ENCODE measurements at regions not wholly inside any gene's neighbourhood (a gene's known extent, or its start where the extent isn't known, plus 50 kb on each side); places are given as distances from the start of the nearest gene placed in this dataset.

DNA sequence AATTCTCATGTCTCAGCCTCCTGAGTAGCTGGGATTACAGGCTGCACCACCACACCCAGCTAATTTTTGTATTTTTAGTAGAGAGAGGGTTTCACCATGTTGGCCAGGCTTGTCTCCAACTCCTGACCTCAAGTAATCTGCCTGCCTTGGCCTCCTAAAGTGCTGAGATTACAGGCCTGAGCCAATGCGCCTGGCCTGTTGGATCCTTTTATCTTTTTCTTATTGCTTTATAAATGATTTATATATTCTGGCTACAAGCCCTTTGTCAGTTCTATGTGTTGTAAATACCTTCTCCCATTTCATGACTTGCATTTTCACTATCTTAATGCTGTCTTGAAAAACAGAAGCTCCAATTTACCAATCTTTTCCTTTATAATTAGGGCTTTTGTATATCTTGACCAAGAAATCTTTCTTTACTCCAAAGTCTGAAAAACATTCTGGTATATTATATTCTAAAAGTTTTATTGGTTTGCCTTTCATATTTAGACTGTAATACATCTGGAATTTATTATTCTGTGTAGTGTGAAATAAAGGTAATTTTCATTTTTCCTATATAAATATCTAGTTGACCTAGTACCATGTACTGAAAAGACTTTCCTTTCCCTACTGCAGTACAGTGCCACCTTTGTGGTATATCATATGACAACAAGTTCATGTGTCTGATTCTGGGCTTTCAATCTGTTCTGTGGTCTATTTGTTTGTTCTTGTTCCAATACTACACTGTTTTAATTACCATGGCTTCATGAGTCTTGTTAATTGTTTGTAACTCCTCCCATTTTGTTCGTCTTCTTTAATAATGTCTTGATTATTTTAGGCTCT is 52.9 kb upstream of the RNU6-1 start:
- no peak overlapping the region for H3K4me3 ChIP-seq (ENCODE audit: low read length)
- H3K9me3 ChIP-seq (replicated peaks; ENCODE audit: insufficient read depth, low read length) = no peaks in the 10 kb centered on the region
- H3K27ac ChIP-seq (ENCODE audit: low read length) = no peak overlapping the region
- no peak overlapping the region for H3K4me2 ChIP-seq (ENCODE audit: low read depth, low read length)
- H3K4me1 ChIP-seq (ENCODE audit: low read length) = no peaks in the 10 kb centered on the region
- H3K79me2 ChIP-seq (ENCODE audit: low read length) = no peaks in the 10 kb centered on the region
- H3F3A ChIP-seq (ENCODE audit: insufficient read depth, low read length) = no peaks in the 10 kb centered on the region
- TF ChIP-seq EZH2phosphoT487 (IDR thresholded peaks at IDR 0.05; ENCODE audit: low read length) = no peak
- TF ChIP-seq, protein P1, sequence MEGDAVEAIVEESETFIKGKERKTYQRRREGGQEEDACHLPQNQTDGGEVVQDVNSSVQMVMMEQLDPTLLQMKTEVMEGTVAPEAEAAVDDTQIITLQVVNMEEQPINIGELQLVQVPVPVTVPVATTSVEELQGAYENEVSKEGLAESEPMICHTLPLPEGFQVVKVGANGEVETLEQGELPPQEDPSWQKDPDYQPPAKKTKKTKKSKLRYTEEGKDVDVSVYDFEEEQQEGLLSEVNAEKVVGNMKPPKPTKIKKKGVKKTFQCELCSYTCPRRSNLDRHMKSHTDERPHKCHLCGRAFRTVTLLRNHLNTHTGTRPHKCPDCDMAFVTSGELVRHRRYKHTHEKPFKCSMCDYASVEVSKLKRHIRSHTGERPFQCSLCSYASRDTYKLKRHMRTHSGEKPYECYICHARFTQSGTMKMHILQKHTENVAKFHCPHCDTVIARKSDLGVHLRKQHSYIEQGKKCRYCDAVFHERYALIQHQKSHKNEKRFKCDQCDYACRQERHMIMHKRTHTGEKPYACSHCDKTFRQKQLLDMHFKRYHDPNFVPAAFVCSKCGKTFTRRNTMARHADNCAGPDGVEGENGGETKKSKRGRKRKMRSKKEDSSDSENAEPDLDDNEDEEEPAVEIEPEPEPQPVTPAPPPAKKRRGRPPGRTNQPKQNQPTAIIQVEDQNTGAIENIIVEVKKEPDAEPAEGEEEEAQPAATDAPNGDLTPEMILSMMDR (IDR thresholded peaks at IDR 0.05; ENCODE audit: low read length) = no peak
- TF ChIP-seq EZH2 (optimal IDR thresholded peaks at IDR 0.05; ENCODE audit: low read depth, low read length) = no peak
- no peaks in the 10 kb centered on the region for H3K27me3 ChIP-seq (replicated peaks; ENCODE audit: insufficient read depth, low read length)
- H3K9me2 ChIP-seq (replicated peaks; ENCODE audit: insufficient read depth, low read length) = no peaks in the 10 kb centered on the region
- no peaks in the 10 kb centered on the region for H4K20me1 ChIP-seq (ENCODE audit: insufficient read depth, low read length)
- H2AFZ ChIP-seq (ENCODE audit: low read length) = no peak overlapping the region
- no peak overlapping the region for H3K9ac ChIP-seq (ENCODE audit: low read length)
- DNase-seq = no peak
- no peaks in the 10 kb centered on the region for H3K36me3 ChIP-seq (replicated peaks; ENCODE audit: insufficient read depth, low read length)

DNA sequence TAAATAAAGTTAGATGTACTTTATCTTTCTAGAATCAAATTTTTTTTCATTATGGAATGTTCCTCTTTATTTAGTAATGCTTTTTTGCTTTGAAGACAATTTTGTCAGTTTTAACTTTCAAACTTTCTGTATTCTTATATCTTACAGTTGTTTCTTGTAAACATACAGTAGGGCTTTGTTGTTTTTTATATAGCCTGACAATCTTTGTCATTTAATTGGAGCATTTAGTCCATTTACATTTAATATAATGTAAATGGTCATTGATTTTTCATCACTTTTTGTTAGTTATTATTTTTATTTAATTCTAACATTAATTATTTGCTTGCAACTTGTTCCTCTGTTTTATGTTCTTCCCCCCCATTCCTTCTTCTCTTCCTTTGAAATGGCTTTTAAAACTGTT is 55.4 kb upstream of the RNU6-1 start:
- Histone ChIP-seq H3F3A (ENCODE audit: insufficient read depth, low read length) (no peaks in the 10 kb centered on the region), H3K27me3 (replicated peaks; ENCODE audit: insufficient read depth, low read length) (no peaks in the 10 kb centered on the region), H3K4me3 (ENCODE audit: low read length) (no peak overlapping the region), H3K79me2 (ENCODE audit: low read length) (no peaks in the 10 kb centered on the region), H3K36me3 (replicated peaks; ENCODE audit: insufficient read depth, low read length) (no peaks in the 10 kb centered on the region), H3K9me2 (replicated peaks; ENCODE audit: insufficient read depth, low read length) (no peaks in the 10 kb centered on the region), H3K27ac (ENCODE audit: low read length) (no peak overlapping the region), H3K4me2 (ENCODE audit: low read depth, low read length) (no peak overlapping the region), H3K9me3 (replicated peaks; ENCODE audit: insufficient read depth, low read length) (no peaks in the 10 kb centered on the region), H3K9ac (ENCODE audit: low read length) (no peak overlapping the region), H3K4me1 (ENCODE audit: low read length) (no peaks in the 10 kb centered on the region), H4K20me1 (ENCODE audit: insufficient read depth, low read length) (no peaks in the 10 kb centered on the region), H2AFZ (ENCODE audit: low read length) (no peak overlapping the region)
- TF ChIP-seq, protein P1 (IDR thresholded peaks at IDR 0.05; ENCODE audit: low read length) = no peak
- TF ChIP-seq EZH2phosphoT487 (IDR thresholded peaks at IDR 0.05; ENCODE audit: low read length) (no peak), EZH2 (optimal IDR thresholded peaks at IDR 0.05; ENCODE audit: low read depth, low read length) (no peak)
- DNase-seq = no peak

DNA sequence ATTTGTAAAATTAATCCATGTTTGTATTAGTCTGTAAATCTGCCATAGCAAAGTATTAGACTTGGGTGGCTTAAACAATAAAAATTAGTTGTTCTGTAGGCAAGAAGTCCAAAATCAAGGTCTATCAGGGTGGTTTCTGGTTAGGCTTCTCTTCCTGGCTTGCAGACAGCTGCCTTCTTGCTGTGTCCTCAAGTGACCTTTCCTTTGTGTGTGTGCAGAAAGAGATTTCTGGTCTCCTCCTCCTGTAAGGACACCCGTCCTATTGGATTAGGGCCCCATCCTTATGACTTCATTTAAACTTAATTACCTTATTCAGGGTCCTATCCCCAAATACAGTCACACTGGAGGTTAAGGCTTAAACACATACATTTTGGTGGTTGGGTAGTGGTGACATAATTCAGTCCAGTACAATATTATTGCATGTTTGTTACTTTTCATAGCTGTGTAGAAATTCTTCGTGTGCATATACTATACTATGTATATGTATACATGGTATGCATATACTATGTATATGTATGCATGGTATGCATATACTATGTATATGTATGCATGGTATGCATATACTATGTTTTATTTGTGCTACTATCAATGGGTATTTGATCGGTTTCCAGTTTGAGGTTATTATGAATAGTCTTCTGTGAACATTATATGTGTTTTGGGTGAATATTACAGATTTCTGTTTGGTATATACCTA is 57.9 kb upstream of the RNU6-1 start:
- DNase-seq = no peak
- H3K4me3 ChIP-seq (ENCODE audit: low read length) = no peak overlapping the region
- no peak overlapping the region for H3K27ac ChIP-seq (ENCODE audit: low read length)
- no peak overlapping the region for H3K4me2 ChIP-seq (ENCODE audit: low read depth, low read length)
- no peak overlapping the region for H3K9ac ChIP-seq (ENCODE audit: low read length)
- H3K79me2 ChIP-seq (ENCODE audit: low read length) = no peaks in the 10 kb centered on the region
- no peaks in the 10 kb centered on the region for H4K20me1 ChIP-seq (ENCODE audit: insufficient read depth, low read length)
- no peaks in the 10 kb centered on the region for H3K9me2 ChIP-seq (replicated peaks; ENCODE audit: insufficient read depth, low read length)
- no peaks in the 10 kb centered on the region for H3K36me3 ChIP-seq (replicated peaks; ENCODE audit: insufficient read depth, low read length)
- no peaks in the 10 kb centered on the region for H3K4me1 ChIP-seq (ENCODE audit: low read length)
- no peaks in the 10 kb centered on the region for H3K9me3 ChIP-seq (replicated peaks; ENCODE audit: insufficient read depth, low read length)
- no peaks in the 10 kb centered on the region for H3F3A ChIP-seq (ENCODE audit: insufficient read depth, low read length)
- no peak for TF ChIP-seq EZH2phosphoT487 (IDR thresholded peaks at IDR 0.05; ENCODE audit: low read length)
- TF ChIP-seq EZH2 (optimal IDR thresholded peaks at IDR 0.05; ENCODE audit: low read depth, low read length) = no peak
- TF ChIP-seq, protein P1 (IDR thresholded peaks at IDR 0.05; ENCODE audit: low read length) = no peak
- no peak overlapping the region for H2AFZ ChIP-seq (ENCODE audit: low read length)
- no peaks in the 10 kb centered on the region for H3K27me3 ChIP-seq (replicated peaks; ENCODE audit: insufficient read depth, low read length)

Data from MM.1S (cell line).